SK-N-SH (cell line): ENCODE measurements at regions not wholly inside any gene's neighbourhood (a gene's known extent, or its start where the extent isn't known, plus 50 kb on each side); places are given as distances from the start of the nearest gene placed in this dataset.

Experiments used
- CTCF ChIA-PET: fragments of 300-600, 350-600 bp; formaldehyde crosslinking; extraction: SDS; loops from one replicate; lab custom pipeline; 2021; lab: Yijun Ruan, JAX
- POLR2A ChIA-PET: fragments of 350-600 bp; sonication (Branson Sonifier 250); formaldehyde crosslinking; extraction: SDS; loops from one replicate; lab custom pipeline; 2020; ENCODE audit warnings: antibody characterized with exemption, inconsistent platforms; lab: Yijun Ruan, JAX
- DNase-seq: peaks from one replicate; pipeline ENCODE4 v3.0.0; 2012
- H2AFZ ChIP-seq: fragments of 200-600 bp; sonication (generic); 2 replicates; pipeline ENCODE4 v1.8.1; 2016; ENCODE audit warnings: antibody characterized with exemption, mild to moderate bottlenecking, low read depth
- H3F3A ChIP-seq: fragments of 200-600 bp; sonication (generic); replicated peaks from 2 replicates; pipeline ENCODE3; 2016; ENCODE audit warnings: antibody characterized with exemption, mild to moderate bottlenecking; ENCODE audit not compliant: insufficient read depth
- H3K27ac ChIP-seq, 2 experiments: fragments of 200-500 bp in 1 of 2; fragments of 200-600 bp in 1 of 2; sonication (Bioruptor generic) in 1 of 2; sonication (generic), shearing (Covaris generic) in 1 of 2; 2 replicates each; pipeline versions ENCODE4 v1.5.1 to v1.6.1; 2014 to 2016; ENCODE audit warnings: low read depth in 2 of 2, inconsistent platforms in 1 of 2, low read length in 1 of 2, mild to moderate bottlenecking in 1 of 2, mixed read lengths in 1 of 2
- H3K27me3 ChIP-seq: fragments of 200-600 bp; sonication (generic), shearing (Covaris generic); 2 replicates; pipeline ENCODE4 v1.6.1; 2016; ENCODE audit warnings: mixed run types; ENCODE audit not compliant: insufficient read depth
- H3K36me3 ChIP-seq, 2 experiments: fragments of 200-500 bp in 1 of 2; fragments of 200-600 bp in 1 of 2; sonication (Bioruptor generic) in 1 of 2; sonication (generic) in 1 of 2; replicated peaks in 1 of 2; 2 replicates each; pipeline versions ENCODE3 to v1.5.1; 2014 to 2016; ENCODE audit warnings: low read length in 1 of 2, mild to moderate bottlenecking in 1 of 2; ENCODE audit not compliant: insufficient read depth in 2 of 2, control insufficient read depth in 1 of 2
- H3K4me1 ChIP-seq, 2 experiments: fragments of 200-500 bp in 1 of 2; fragments of 200-600 bp in 1 of 2; sonication (Bioruptor generic) in 1 of 2; sonication (generic), shearing (Covaris generic) in 1 of 2; 2 replicates each; pipeline versions ENCODE4 v1.5.1 to v1.6.1; 2014 to 2016; ENCODE audit warnings: low read depth in 1 of 2, low read length in 1 of 2, mixed run types in 1 of 2; ENCODE audit not compliant: insufficient read depth in 2 of 2, control insufficient read depth in 1 of 2
- H3K4me2 ChIP-seq: fragments of 200-600 bp; sonication (generic), shearing (Covaris generic); 2 replicates; pipeline ENCODE4 v1.6.1; 2017; ENCODE audit warnings: mixed run types
- H3K4me3 ChIP-seq, 2 experiments: fragments of 200-500 bp in 1 of 2; fragments of 200-600 bp in 1 of 2; sonication (Bioruptor generic) in 1 of 2; sonication (generic), shearing (Covaris generic) in 1 of 2; 2 replicates each; pipeline versions ENCODE4 v1.5.1 to v1.8.1; 2014 to 2016; ENCODE audit warnings: low read depth in 2 of 2, inconsistent platforms in 1 of 2, low read length in 1 of 2, mild to moderate bottlenecking in 1 of 2, mixed read lengths in 1 of 2, moderate library complexity in 1 of 2
- H3K79me2 ChIP-seq: fragments of 200-600 bp; sonication (generic); 2 replicates; pipeline ENCODE4 v1.8.1; 2017; ENCODE audit warnings: mild to moderate bottlenecking; ENCODE audit not compliant: insufficient read depth
- H3K9ac ChIP-seq: fragments of 200-600 bp; sonication (generic); 2 replicates; pipeline ENCODE4 v1.6.1; 2017; ENCODE audit warnings: mixed run types
- H3K9me2 ChIP-seq: fragments of 200-600 bp; sonication (generic); 2 replicates; pipeline ENCODE4 v1.6.1; 2017; ENCODE audit warnings: mixed run types
- H3K9me3 ChIP-seq: fragments of 200-600 bp; sonication (generic); 2 replicates; pipeline ENCODE4 v1.6.1; 2017; ENCODE audit warnings: mixed run types, mild to moderate bottlenecking, moderate library complexity
- H4K20me1 ChIP-seq: fragments of 200-600 bp; sonication (generic); 2 replicates; pipeline ENCODE4 v1.6.1; 2017; ENCODE audit warnings: mild to moderate bottlenecking, mixed run types; ENCODE audit not compliant: insufficient read depth
- CHD2 ChIP-seq: fragments of 150-350 bp; IDR thresholded peaks from 2 replicates; pipeline ENCODE4 v1.6.1; 2018; ENCODE audit warnings: low read length; ENCODE audit not compliant: partially characterized antibody
- ELF1 ChIP-seq: IDR thresholded peaks from 2 replicates; pipeline ENCODE4 v1.4.0; 2012
- EP300 ChIP-seq, 2 experiments: IDR thresholded peaks; 2 replicates each; pipeline versions ENCODE4 v1.4.0 to v1.6.1; 2012; ENCODE audit warnings: borderline replicate concordance in 1 of 2, low read depth in 1 of 2, low read length in 1 of 2
- EZH2phosphoT487 ChIP-seq: fragments of 200-600 bp; sonication (generic); IDR thresholded peaks from 2 replicates; pipeline ENCODE4 v1.6.1; 2017; ENCODE audit warnings: low read depth, mixed run types, mild to moderate bottlenecking, antibody characterized with exemption, moderate library complexity, borderline replicate concordance
- FOSL2 ChIP-seq: IDR thresholded peaks from 2 replicates; pipeline ENCODE4 v1.4.0; 2012; ENCODE audit warnings: low read depth, mild to moderate bottlenecking, moderate library complexity, borderline replicate concordance
- FOXM1 ChIP-seq: IDR thresholded peaks from 2 replicates; pipeline ENCODE4 v1.4.0; 2012; ENCODE audit warnings: low read depth, mild to moderate bottlenecking
- GABPA ChIP-seq: IDR thresholded peaks from 2 replicates; pipeline ENCODE4 v1.4.0; 2012; ENCODE audit warnings: low read depth, mild to moderate bottlenecking
- IRF3 ChIP-seq: fragments of 150-350 bp; IDR thresholded peaks from 2 replicates; pipeline ENCODE4 v1.6.1; 2016; ENCODE audit warnings: mild to moderate bottlenecking, low read depth, low read length
- JUND ChIP-seq: IDR thresholded peaks from 2 replicates; pipeline ENCODE4 v1.4.0; 2012
- NRF1 ChIP-seq: IDR thresholded peaks from 2 replicates; pipeline ENCODE4 v1.6.1; 2012; ENCODE audit warnings: low read depth, mild to moderate bottlenecking, low read length
- PBX3 ChIP-seq: IDR thresholded peaks from 2 replicates; pipeline ENCODE4; 2012
- POLR2AphosphoS5 ChIP-seq: IDR thresholded peaks from 2 replicates; pipeline ENCODE4 v1.6.1; 2012; ENCODE audit warnings: low read depth, low read length
- SIN3A ChIP-seq: IDR thresholded peaks from 2 replicates; pipeline ENCODE4 v1.6.1; 2012; ENCODE audit warnings: low read depth, mild to moderate bottlenecking, low read length, moderate library complexity, borderline replicate concordance
- SMC3 ChIP-seq: IDR thresholded peaks from 2 replicates; pipeline ENCODE4 v1.6.1; 2012; ENCODE audit warnings: low read depth, low read length, improper control_type of control experiment
- USF1 ChIP-seq: IDR thresholded peaks from 2 replicates; pipeline ENCODE4 v1.4.0; 2012; ENCODE audit warnings: low read depth, borderline replicate concordance
- YY1 ChIP-seq: IDR thresholded peaks from 2 replicates; pipeline ENCODE4 v1.4.0; 2012; ENCODE audit warnings: low read depth, mild to moderate bottlenecking
- ZBTB33 ChIP-seq: IDR thresholded peaks from 2 replicates; pipeline ENCODE4 v1.4.0; 2012; ENCODE audit warnings: low read depth, borderline replicate concordance
- WGBS: methylation state at CpG from one replicate; pipeline ENCODE4 v1.1.6; 2017; ENCODE audit warnings: low lambda C conversion rate; 5-methylcytosine and 5-hydroxymethylcytosine counted together
- TF ChIP-seq, protein P1 (sequence below): fragments of 200-600 bp; sonication (generic); IDR thresholded peaks from 2 replicates; pipeline ENCODE4 v1.6.1; 2017; ENCODE audit warnings: antibody characterized with exemption, mild to moderate bottlenecking, moderate library complexity

GRCh38 chr6:96682017-96682416 lies 119.1 kb downstream of the FHL5 start:
- Histone ChIP-seq H3K9ac (no peak overlapping the region), H3K27ac (no peak overlapping the region), H3K9me3 (no peaks in the 10 kb centered on the region), H3K27me3 (no peaks in the 10 kb centered on the region), H3K79me2 (no peaks in the 10 kb centered on the region), H3K4me1 (no peaks in the 10 kb centered on the region), H3K4me2 (no peak overlapping the region), H3K36me3 (no peaks in the 10 kb centered on the region), H3K4me3 (no peak overlapping the region), H4K20me1 (no peaks in the 10 kb centered on the region), H3K9me2 (no peaks in the 10 kb centered on the region), H2AFZ (no peak overlapping the region), H3F3A (no peaks in the 10 kb centered on the region)
- DNase-seq, result no peak
- ChIA-PET CTCF (no interaction called here), POLR2A (no interaction called here)
- TF ChIP-seq ZBTB33, result no peak
- no peak for TF ChIP-seq POLR2AphosphoS5
- no peak for TF ChIP-seq SMC3
- no peak for TF ChIP-seq FOXM1
- TF ChIP-seq CHD2, result no peak
- TF ChIP-seq ELF1, result no peak
- TF ChIP-seq IRF3, result no peak
- no peak for TF ChIP-seq GABPA

DNA sequence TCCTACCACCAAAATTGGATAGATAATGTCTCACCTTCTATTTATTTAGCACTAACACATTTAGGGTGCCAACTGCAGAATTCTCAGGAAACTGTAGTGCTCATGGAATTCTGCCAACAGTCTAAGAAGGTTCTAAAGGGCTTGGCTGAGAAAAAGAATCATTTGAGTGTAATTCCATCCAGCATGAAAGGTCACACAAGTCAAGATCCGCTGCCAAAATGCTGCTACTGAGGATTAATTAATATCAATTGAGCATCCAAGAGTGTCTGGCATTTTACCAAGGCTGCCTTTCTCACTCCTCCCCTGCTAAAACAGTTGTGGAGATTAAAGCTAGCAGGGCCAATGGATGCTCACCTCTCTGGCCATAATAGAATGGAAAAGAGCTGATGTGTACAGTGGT lies 112.7 kb downstream of the FHL5 start:
- H3K4me2 ChIP-seq, result no peak overlapping the region
- CTCF ChIA-PET, result no interaction called here
- no peaks in the 10 kb centered on the region for H3K36me3 ChIP-seq
- H2AFZ ChIP-seq, result no peak overlapping the region
- 13% methylated on average over 1 of the region's 1 CpG for WGBS
- H4K20me1 ChIP-seq, result no peaks in the 10 kb centered on the region
- no peak for TF ChIP-seq SMC3
- TF ChIP-seq ELF1, result no peak
- TF ChIP-seq SIN3A, result no peak
- no peak for TF ChIP-seq NRF1
- no peak for TF ChIP-seq FOSL2
- no peak for TF ChIP-seq FOXM1
- no peak for TF ChIP-seq USF1
- TF ChIP-seq YY1, result no peak
- TF ChIP-seq ZBTB33, result no peak
- TF ChIP-seq JUND, result no peak
- no peak for TF ChIP-seq EP300 (IDR thresholded peaks at IDR 0.05; ENCODE audit: borderline replicate concordance in 1 of 2, low read depth in 1 of 2, low read length in 1 of 2)
- TF ChIP-seq, protein P1, sequence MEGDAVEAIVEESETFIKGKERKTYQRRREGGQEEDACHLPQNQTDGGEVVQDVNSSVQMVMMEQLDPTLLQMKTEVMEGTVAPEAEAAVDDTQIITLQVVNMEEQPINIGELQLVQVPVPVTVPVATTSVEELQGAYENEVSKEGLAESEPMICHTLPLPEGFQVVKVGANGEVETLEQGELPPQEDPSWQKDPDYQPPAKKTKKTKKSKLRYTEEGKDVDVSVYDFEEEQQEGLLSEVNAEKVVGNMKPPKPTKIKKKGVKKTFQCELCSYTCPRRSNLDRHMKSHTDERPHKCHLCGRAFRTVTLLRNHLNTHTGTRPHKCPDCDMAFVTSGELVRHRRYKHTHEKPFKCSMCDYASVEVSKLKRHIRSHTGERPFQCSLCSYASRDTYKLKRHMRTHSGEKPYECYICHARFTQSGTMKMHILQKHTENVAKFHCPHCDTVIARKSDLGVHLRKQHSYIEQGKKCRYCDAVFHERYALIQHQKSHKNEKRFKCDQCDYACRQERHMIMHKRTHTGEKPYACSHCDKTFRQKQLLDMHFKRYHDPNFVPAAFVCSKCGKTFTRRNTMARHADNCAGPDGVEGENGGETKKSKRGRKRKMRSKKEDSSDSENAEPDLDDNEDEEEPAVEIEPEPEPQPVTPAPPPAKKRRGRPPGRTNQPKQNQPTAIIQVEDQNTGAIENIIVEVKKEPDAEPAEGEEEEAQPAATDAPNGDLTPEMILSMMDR, result no peak
- no peak for TF ChIP-seq EZH2phosphoT487
- TF ChIP-seq PBX3, result no peak
- TF ChIP-seq, all 33 proteins: peak for 0
- H3K9me3 ChIP-seq, result no peaks in the 10 kb centered on the region
- no peaks in the 10 kb centered on the region for H3K27me3 ChIP-seq
- no peak for DNase-seq
- H3K4me1 ChIP-seq, result no peaks in the 10 kb centered on the region
- POLR2A ChIA-PET, result no interaction called here
- no peak overlapping the region for H3K9ac ChIP-seq
- no peak overlapping the region for H3K4me3 ChIP-seq
- no peaks in the 10 kb centered on the region for H3F3A ChIP-seq
- H3K79me2 ChIP-seq, result no peaks in the 10 kb centered on the region
- no peak overlapping the region for H3K27ac ChIP-seq
- H3K9me2 ChIP-seq, result no peaks in the 10 kb centered on the region
